Bronchial epithelial cell (primary cell): ENCODE measurements at regions not wholly inside any gene's neighbourhood (a gene's known extent, or its start where the extent isn't known, plus 50 kb on each side); places are given as distances from the start of the nearest gene placed in this dataset.
"Not testable (repeated sequence)": the region's sequence is repeated elsewhere in the genome, so short reads cannot be mapped to it uniquely, and the experiment has no call there.

Experiments
- DNase-seq: peaks from one replicate; pipeline ENCODE4 v3.0.0-alpha.2; 2010; ENCODE audit warnings: low read depth
- FAIRE-seq: peaks from 2 replicates; lab custom pipeline; 2011; peaks lifted over from hg19 to GRCh38; lab: Jason Lieb, UNC
- H3K27me3 ChIP-seq: 2 replicates; pipeline ENCODE4 v1.5.1; 2011; ENCODE audit warnings: low read length; ENCODE audit not compliant: control insufficient read depth, insufficient read depth
- H3K36me3 ChIP-seq: 2 replicates; pipeline ENCODE4 v1.5.1; 2011; ENCODE audit warnings: low read length; ENCODE audit not compliant: control insufficient read depth, insufficient read depth
- H3K4me3 ChIP-seq: 2 replicates; pipeline ENCODE4 v1.5.1; 2011; ENCODE audit warnings: mild to moderate bottlenecking, low read depth, low read length, control low read depth
- TF ChIP-seq, protein P1 (sequence below): IDR thresholded peaks from 2 replicates; pipeline ENCODE4 v1.5.1; 2011; ENCODE audit warnings: mild to moderate bottlenecking, moderate library complexity, low read length, control low read depth, inconsistent platforms; ENCODE audit not compliant: insufficient read depth, severe bottlenecking

DNA sequence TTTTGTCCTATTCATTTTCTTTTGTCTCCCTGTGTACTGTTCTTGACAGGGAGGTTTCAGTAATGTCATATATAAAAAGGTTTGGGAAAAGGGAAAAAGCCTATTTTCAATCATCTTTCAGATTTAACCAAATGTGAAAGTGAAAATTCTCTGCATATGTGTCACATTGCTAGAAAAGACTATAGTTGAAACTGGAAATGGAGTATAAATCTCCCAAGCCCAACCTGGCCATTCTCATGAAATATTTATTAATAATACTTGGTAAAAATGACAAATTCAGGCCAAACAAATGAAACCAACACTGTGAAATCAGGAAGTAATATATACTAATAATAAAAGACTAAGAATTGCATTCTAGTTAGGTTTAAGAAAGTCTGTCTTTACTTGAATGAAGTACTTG, 1129.2 kb downstream of the SLC16A7 start:
- Histone ChIP-seq H3K27me3 (no peaks in the 10 kb centered on the region), H3K36me3 (no peaks in the 10 kb centered on the region), H3K4me3 (no peak overlapping the region)
- DNase-seq (no peak), FAIRE-seq (no peak)
- TF ChIP-seq, protein P1, sequence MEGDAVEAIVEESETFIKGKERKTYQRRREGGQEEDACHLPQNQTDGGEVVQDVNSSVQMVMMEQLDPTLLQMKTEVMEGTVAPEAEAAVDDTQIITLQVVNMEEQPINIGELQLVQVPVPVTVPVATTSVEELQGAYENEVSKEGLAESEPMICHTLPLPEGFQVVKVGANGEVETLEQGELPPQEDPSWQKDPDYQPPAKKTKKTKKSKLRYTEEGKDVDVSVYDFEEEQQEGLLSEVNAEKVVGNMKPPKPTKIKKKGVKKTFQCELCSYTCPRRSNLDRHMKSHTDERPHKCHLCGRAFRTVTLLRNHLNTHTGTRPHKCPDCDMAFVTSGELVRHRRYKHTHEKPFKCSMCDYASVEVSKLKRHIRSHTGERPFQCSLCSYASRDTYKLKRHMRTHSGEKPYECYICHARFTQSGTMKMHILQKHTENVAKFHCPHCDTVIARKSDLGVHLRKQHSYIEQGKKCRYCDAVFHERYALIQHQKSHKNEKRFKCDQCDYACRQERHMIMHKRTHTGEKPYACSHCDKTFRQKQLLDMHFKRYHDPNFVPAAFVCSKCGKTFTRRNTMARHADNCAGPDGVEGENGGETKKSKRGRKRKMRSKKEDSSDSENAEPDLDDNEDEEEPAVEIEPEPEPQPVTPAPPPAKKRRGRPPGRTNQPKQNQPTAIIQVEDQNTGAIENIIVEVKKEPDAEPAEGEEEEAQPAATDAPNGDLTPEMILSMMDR = no peak

DNA sequence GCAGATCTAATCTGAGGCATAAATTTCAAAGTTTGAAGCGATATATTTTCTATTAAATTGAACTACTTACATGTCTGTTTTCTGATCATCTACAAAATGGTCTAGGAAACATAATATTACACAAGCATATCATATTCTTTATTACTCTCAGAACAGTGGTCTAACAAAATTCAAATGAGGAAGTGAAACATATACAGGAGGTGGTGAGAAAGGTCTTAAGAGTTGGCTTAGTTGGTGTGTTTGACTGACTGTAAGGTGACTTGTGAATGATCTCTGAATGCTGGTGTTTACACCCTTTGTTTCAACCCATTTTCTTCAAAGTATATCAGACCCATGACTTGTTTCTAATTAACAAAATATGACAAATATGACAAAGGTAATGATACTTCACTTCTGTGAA, 1156.8 kb downstream of the SLC16A7 start:
- DNase-seq (no peak), FAIRE-seq (no peak)
- no peaks in the 10 kb centered on the region for H3K27me3 ChIP-seq

DNA sequence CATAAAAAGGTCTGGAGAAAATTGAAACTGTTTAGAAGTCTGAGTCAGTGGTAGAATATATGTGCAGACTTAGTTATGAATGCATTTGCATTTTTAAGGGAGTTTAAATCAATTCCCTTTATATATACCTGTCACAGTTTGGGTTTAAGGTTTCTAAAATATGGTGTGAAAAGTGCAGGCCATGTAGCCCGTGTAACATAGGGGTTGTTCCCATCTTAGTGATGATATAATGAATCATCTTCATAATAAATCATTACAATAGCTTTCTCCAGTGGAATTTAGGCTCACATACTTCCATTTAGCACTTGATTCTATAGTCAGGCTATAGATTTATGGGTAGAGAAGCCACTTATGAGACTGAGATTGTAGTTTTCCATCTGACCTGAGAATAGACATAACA, 1162.4 kb downstream of the SLC16A7 start:
- no peak for FAIRE-seq
- Histone ChIP-seq H3K27me3 (no peaks in the 10 kb centered on the region), H3K4me3 (no peak overlapping the region), H3K36me3 (no peaks in the 10 kb centered on the region)
- TF ChIP-seq, protein P1 = no peak
- no peak for DNase-seq

More for the DNA sequence above, 1156.8 kb downstream of the SLC16A7 start:
- TF ChIP-seq, protein P1 = no peak
- Histone ChIP-seq H3K4me3 (no peak overlapping the region), H3K36me3 (no peaks in the 10 kb centered on the region)

DNA sequence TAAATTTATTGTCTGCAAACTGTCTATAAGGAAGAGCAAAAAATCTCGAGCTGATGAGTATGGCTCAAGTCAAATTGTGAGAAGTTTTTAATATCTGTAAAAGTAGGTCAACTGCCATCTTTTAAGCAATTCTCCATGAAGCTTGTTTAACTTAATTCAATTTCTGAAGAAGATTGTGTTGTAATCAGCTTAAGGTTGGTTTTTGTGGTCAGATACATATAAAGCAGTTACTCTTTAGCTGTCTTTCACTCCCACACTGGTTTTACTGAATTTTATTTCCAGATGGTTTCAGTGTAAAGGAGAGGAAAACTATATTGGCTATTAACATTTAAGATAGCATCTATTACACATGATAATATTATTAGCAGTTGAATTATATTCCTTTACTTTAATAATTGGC, 1165.1 kb downstream of the SLC16A7 start:
- DNase-seq (no peak), FAIRE-seq (no peak)
- Histone ChIP-seq H3K4me3 (no peak overlapping the region), H3K27me3 (no peaks in the 10 kb centered on the region), H3K36me3 (no peaks in the 10 kb centered on the region)
- TF ChIP-seq, protein P1 = no peak

GRCh38 chr12:60801166-60801565, 1205.3 kb downstream of the SLC16A7 start:
- not testable (repeated sequence) for H3K4me3 ChIP-seq, FAIRE-seq, H3K27me3 ChIP-seq, H3K36me3 ChIP-seq
- DNase-seq = peak; percentile 91

DNA sequence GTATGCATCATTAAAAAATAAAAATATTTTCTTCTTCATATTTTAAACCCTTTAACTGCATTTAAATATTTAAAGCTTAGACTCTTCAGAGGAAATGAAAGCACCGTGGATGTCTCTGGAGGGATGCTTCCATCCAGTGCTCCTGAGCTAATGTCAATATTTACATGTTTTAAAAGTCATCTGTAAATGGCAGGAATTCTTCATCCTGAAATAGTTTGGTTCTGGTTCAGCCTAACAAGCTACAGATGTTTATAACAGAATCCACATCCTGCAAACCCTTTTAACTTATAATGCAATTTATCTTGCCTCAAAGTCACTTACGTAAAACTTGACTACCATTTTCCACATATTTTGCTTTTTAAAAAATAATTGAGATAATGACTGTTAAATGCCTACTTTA, 1207.3 kb downstream of the SLC16A7 start:
- DNase-seq = no peak
- H3K27me3 ChIP-seq = no peaks in the 10 kb centered on the region
- H3K36me3 ChIP-seq = no peaks in the 10 kb centered on the region
- no peak overlapping the region for H3K4me3 ChIP-seq
- no peak for FAIRE-seq
- TF ChIP-seq, protein P1 = no peak
